ENCODE measurements at regions not wholly inside any gene's neighbourhood (a gene's known extent, or its start where the extent isn't known, plus 50 kb on each side); places are given as distances from the start of the nearest gene placed in this dataset.
A peak's percentile ranks its signal among the peaks of the same experiment; 100 is the strongest.

DNA sequence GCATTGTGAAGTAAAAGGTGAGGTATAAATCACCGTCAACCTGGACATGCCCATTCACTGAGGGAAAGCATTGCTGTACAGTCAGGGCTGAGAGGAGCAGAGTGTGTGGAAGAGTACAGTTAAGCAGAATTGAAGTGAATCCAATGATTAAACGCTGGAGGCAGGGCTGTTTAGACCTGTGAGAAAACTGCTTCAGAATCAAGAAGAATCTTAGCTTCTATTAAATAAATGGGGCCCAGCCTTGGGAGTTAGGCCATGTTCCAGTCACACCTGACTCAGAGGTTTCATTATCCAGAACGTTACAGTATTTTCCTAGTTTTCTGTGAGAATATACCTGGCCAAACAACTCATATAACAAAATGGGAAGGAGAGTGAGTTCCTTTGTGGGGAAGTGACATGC, 86.9 kb downstream of the ATP23 start:
- ChIA-PET CTCF (no interaction called here), POLR2A (ENCODE audit: low non-redundant PET) (no interaction called here)
- H3K27ac ChIP-seq, result no peak overlapping the region
- no peak for TF ChIP-seq CTCF (conservative IDR thresholded peaks at IDR 0.05; ENCODE audit: low read depth)
- DNase-seq (ENCODE audit: low spot score), result peak; percentile 10

DNA sequence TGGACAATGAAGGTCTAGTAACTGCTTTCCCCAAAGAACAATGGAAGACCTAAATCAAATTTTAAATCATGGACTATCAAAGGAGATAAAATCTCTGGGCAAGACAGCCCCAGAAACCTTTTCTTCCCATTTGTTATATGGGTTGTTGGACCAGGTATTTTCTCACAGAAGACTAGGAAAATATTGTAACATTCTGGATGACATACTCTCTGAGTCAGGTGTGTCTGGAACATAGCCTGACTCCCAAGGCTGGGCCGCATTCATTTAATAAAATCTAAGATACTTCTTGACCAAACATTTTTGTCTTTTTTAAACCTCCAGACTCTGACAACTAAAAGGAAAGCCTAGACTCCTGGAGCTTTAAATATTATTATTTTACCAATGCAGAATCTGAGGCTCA, 87.9 kb downstream of the ATP23 start:
- peak; percentile 27 for DNase-seq (ENCODE audit: low spot score)
- H3K27ac ChIP-seq, result no peak overlapping the region
- TF ChIP-seq CTCF (conservative IDR thresholded peaks at IDR 0.05; ENCODE audit: low read depth), result no peak
- CTCF ChIA-PET, result no interaction called here
- POLR2A ChIA-PET (ENCODE audit: low non-redundant PET), result no interaction called here

DNA sequence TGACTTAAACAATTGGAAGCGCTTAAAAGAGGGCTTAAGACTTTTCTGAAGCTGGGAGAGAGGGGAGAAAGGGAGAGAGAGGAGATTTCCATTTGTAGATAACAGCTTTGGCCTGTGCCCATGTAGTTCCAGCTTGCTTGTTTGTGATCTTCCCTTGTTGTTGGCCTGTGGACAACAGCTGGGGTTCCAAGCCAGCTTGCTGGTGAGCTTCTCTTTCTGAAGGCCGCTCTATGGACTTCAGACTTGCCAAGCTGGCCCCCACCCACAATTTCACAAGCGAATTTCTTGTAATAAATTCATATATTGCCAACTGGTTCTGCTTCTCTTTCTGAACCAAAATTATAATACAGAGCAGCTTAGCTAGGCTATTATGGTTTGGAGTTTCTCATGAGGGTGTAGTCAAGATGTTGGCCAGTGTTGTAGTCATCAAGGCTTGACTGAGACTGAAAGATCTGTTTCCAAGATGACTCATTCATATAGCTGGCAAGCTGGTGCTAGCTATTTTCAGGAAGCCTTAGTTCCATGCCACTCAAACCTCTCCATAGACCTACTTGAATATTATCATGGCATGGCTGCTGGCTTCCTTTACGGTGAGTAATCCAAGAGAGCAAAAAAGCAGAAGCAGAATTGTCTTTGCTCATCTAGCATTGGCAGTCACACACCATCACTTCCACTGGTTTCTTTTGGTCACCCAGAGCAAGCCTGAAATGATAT, 89.4 kb downstream of the ATP23 start:
- CTCF ChIA-PET, result no interaction called here
- H3K27ac ChIP-seq, result peak overlapping the region; percentile 80
- TF ChIP-seq CTCF (conservative IDR thresholded peaks at IDR 0.05; ENCODE audit: low read depth), result no peak
- peak; percentile 86 for DNase-seq (ENCODE audit: low spot score)
- POLR2A ChIA-PET (ENCODE audit: low non-redundant PET), result no interaction called here

GRCh38 chr12:58032156-58032555, 90.8 kb downstream of the ATP23 start:
- POLR2A ChIA-PET (ENCODE audit: low non-redundant PET), result no interaction called here

GRCh38 chr12:58033831-58034230, 92.5 kb downstream of the ATP23 start:
- POLR2A ChIA-PET (ENCODE audit: low non-redundant PET), result no interaction called here
- CTCF ChIA-PET, result no interaction called here
- TF ChIP-seq CTCF (conservative IDR thresholded peaks at IDR 0.05; ENCODE audit: low read depth), result no peak
- no peak overlapping the region for H3K27ac ChIP-seq
- DNase-seq (ENCODE audit: low spot score), result no peak

More at GRCh38 chr12:58032156-58032555, 90.8 kb downstream of the ATP23 start:
- DNase-seq (ENCODE audit: low spot score), result no peak
- TF ChIP-seq CTCF (conservative IDR thresholded peaks at IDR 0.05; ENCODE audit: low read depth), result no peak
- no peak overlapping the region for H3K27ac ChIP-seq
- CTCF ChIA-PET, result no interaction called here

GRCh38 chr12:58034311-58034710, 92.9 kb downstream of the ATP23 start:
- TF ChIP-seq CTCF (conservative IDR thresholded peaks at IDR 0.05; ENCODE audit: low read depth), result no peak
- CTCF ChIA-PET, result no interaction called here
- POLR2A ChIA-PET (ENCODE audit: low non-redundant PET), result no interaction called here
- DNase-seq (ENCODE audit: low spot score), result no peak
- H3K27ac ChIP-seq, result peak overlapping the region; percentile 20; the same call in 1 of the 2 replicates

Data from RWPE1 (cell line).